GM12878 (cell line): ENCODE measurements at regions not wholly inside any gene's neighbourhood (a gene's known extent, or its start where the extent isn't known, plus 50 kb on each side); places are given as distances from the start of the nearest gene placed in this dataset.
"Not testable (repeated sequence)": the region's sequence is repeated elsewhere in the genome, so short reads cannot be mapped to it uniquely, and the experiment has no call there.

Experiments
- ATAC-seq: fragments of 200-7000 bp; cut with Tn5 transposase; 3 replicates; pipeline ENCODE4 v1.9.1; 2020; ENCODE audit warnings: mild to moderate bottlenecking, moderate library complexity
- BruUV-seq: library from RNA; stranded (reverse); fragments of 400-500 nt; replicated peaks from 2 replicates; lab custom pipeline; 2021; lab: Mats Ljungman, UMichigan
- CTCF ChIA-PET: fragments of 300-600 bp; sonication (Branson Sonifier 250); formaldehyde crosslinking; extraction: SDS; loops from one replicate; lab custom pipeline; 2021; ENCODE audit warnings: inconsistent platforms; lab: Yijun Ruan, JAX
- POLR2A ChIA-PET: fragments of 350-600 bp; formaldehyde crosslinking; extraction: SDS; loops from one replicate; lab custom pipeline; 2021; ENCODE audit warnings: inconsistent platforms; lab: Charles Lee
- RAD21 ChIA-PET: fragments of 300-600 bp; sonication (Branson Sonifier 250); formaldehyde crosslinking; loops from one replicate; lab custom pipeline; 2023; ENCODE audit warnings: antibody characterized with exemption; ENCODE audit not compliant: unreplicated experiment; lab: Charles Lee
- SMC1A ChIA-PET: fragments of 300-600 bp; sonication (Branson Sonifier 250); formaldehyde crosslinking; loops from one replicate; lab custom pipeline; 2023; ENCODE audit not compliant: unreplicated experiment, uncharacterized antibody; lab: Charles Lee
- DNase-seq: peaks from one replicate; pipeline ENCODE4 v3.0.0-alpha.2; 2011; ENCODE audit warnings: low read depth, low spot score
- FAIRE-seq: peaks from 3 replicates; lab custom pipeline; 2011; peaks lifted over from hg19 to GRCh38; lab: Jason Lieb, UNC
- H2AFZ ChIP-seq: 2 replicates; pipeline ENCODE4 v1.6.0; 2011; ENCODE audit warnings: low read depth, low read length, control low read depth; ENCODE audit not compliant: control insufficient read depth
- H3K27ac ChIP-seq: 2 replicates; pipeline ENCODE4 v1.5.1; 2011; ENCODE audit warnings: control low read depth; ENCODE audit not compliant: control insufficient read depth, insufficient read depth
- H3K27me3 ChIP-seq, 2 experiments: replicated peaks in 1 of 2; 2 replicates each; pipeline versions ENCODE4 v1.6.0 to v1.6.1; 2011; ENCODE audit warnings: low read length in 1 of 2; ENCODE audit not compliant: control insufficient read depth in 2 of 2, insufficient read depth in 2 of 2
- H3K36me3 ChIP-seq, 2 experiments: 2 replicates each; pipeline ENCODE4 v1.5.1; 2011; ENCODE audit warnings: low read length in 1 of 2; ENCODE audit not compliant: control insufficient read depth in 2 of 2, insufficient read depth in 2 of 2
- H3K4me1 ChIP-seq: 2 replicates; pipeline ENCODE4 v1.6.1; 2011; ENCODE audit warnings: mild to moderate bottlenecking, low read length, moderate library complexity, mixed read lengths; ENCODE audit not compliant: control insufficient read depth, insufficient read depth
- H3K4me2 ChIP-seq: 2 replicates; pipeline ENCODE4 v1.6.0; 2011; ENCODE audit warnings: control low read depth; ENCODE audit not compliant: control insufficient read depth, insufficient read depth
- H3K4me3 ChIP-seq: fragments of 200-600 bp; sonication (generic); 2 replicates; pipeline ENCODE4 v1.5.1; 2016
- H3K79me2 ChIP-seq: 2 replicates; pipeline ENCODE4 v1.6.0; 2011; ENCODE audit warnings: low read length; ENCODE audit not compliant: control insufficient read depth, insufficient read depth
- H3K9ac ChIP-seq: 2 replicates; pipeline ENCODE4 v1.8.0; 2011; ENCODE audit warnings: low read length, control low read depth, mixed read lengths; ENCODE audit not compliant: control insufficient read depth, insufficient read depth
- H3K9me3 ChIP-seq: replicated peaks from 3 replicates; pipeline ENCODE4 v1.5.1; 2011; ENCODE audit warnings: mild to moderate bottlenecking, low read length; ENCODE audit not compliant: control insufficient read depth, insufficient read depth
- H4K20me1 ChIP-seq: 2 replicates; pipeline ENCODE4 v1.6.0; 2011; ENCODE audit not compliant: control insufficient read depth, insufficient read depth
- WGBS: methylation state at CpG from one replicate; pipeline ENCODE4 v1.1.6; 2016; ENCODE audit warnings: low lambda C conversion rate; ENCODE audit not compliant: insufficient replicate concordance, insufficient coverage; ENCODE audit errors: missing lambda C conversion rate; 5-methylcytosine and 5-hydroxymethylcytosine counted together
- in situ Hi-C: fragments of 300-500 bp; cut with MboI; formaldehyde crosslinking; loops from 9 replicates; pipeline ENCODE4 v1.14.3; 2018; ENCODE audit warnings: mixed read lengths
- intact Hi-C: fragments of 100-400 bp; cut with micrococcal nuclease; formaldehyde crosslinking; loops from one replicate; pipeline ENCODE4 v1.14.2; 2022; ENCODE audit not compliant: unreplicated experiment

- intact Hi-C loops, H3K4me3 ChIP-seq, H3K4me1 ChIP-seq, BruUV-seq, H3K27ac ChIP-seq, DNase-seq, H3K79me2 ChIP-seq, H3K4me2 ChIP-seq, H3K9me3 ChIP-seq, H3K27me3 ChIP-seq, FAIRE-seq, in situ Hi-C loops, H3K9ac ChIP-seq, H4K20me1 ChIP-seq, CTCF ChIA-PET, H3K36me3 ChIP-seq, SMC1A ChIA-PET, RAD21 ChIA-PET, H2AFZ ChIP-seq: not testable (repeated sequence)
- POLR2A ChIA-PET, result interaction anchor here (0.7 kb wide), 1 partner anchor 144 kb away, joined by 4 read pairs; no protein-coding TSS in a partner anchor
- ATAC-seq, result peak; percentile 59
- WGBS, result 56% methylated on average over 1 of the region's 3 CpGs
Observed at GRCh38 chr4:118447397-118447796, 94.6 kb upstream of the PRSS12 start.

GRCh38 chr4:118454857-118455256, 102.1 kb upstream of the PRSS12 start:
- SMC1A ChIA-PET, result not testable (repeated sequence)

GRCh38 chr4:118461435-118461834, 108.6 kb upstream of the PRSS12 start:
- SMC1A ChIA-PET, H3K27ac ChIP-seq, BruUV-seq: not testable (repeated sequence)

More at GRCh38 chr4:118454857-118455256, 102.1 kb upstream of the PRSS12 start:
- in situ Hi-C loops, H3K79me2 ChIP-seq, H3K9ac ChIP-seq, H3K9me3 ChIP-seq, CTCF ChIA-PET, H3K36me3 ChIP-seq, H4K20me1 ChIP-seq, H2AFZ ChIP-seq, FAIRE-seq, H3K27ac ChIP-seq, intact Hi-C loops, H3K4me1 ChIP-seq, ATAC-seq, H3K4me2 ChIP-seq, POLR2A ChIA-PET, DNase-seq, BruUV-seq, RAD21 ChIA-PET, H3K4me3 ChIP-seq, H3K27me3 ChIP-seq: not testable (repeated sequence)
- WGBS, result 0% methylated on average over 1 of the region's 1 CpG

GRCh38 chr4:118465831-118466230, 113.0 kb upstream of the PRSS12 start:
- H3K27me3 ChIP-seq, H3K9ac ChIP-seq, BruUV-seq, DNase-seq, ATAC-seq, H3K27ac ChIP-seq, CTCF ChIA-PET, H3K79me2 ChIP-seq, in situ Hi-C loops, FAIRE-seq, H3K36me3 ChIP-seq, H3K4me3 ChIP-seq, RAD21 ChIA-PET, intact Hi-C loops, H3K9me3 ChIP-seq, H3K4me2 ChIP-seq, H4K20me1 ChIP-seq, SMC1A ChIA-PET, H3K4me1 ChIP-seq, H2AFZ ChIP-seq: not testable (repeated sequence)
- POLR2A ChIA-PET, result interaction anchor here (0.7 kb wide), 1 partner anchor 406 kb away, joined by 3 read pairs; no protein-coding TSS in a partner anchor
- 10% methylated on average over 2 of the region's 2 CpGs for WGBS

More at GRCh38 chr4:118461435-118461834, 108.6 kb upstream of the PRSS12 start:
- H3K79me2 ChIP-seq, H3K27me3 ChIP-seq, CTCF ChIA-PET, in situ Hi-C loops, H3K9ac ChIP-seq, RAD21 ChIA-PET, intact Hi-C loops, H2AFZ ChIP-seq, H3K9me3 ChIP-seq, H3K4me2 ChIP-seq, H3K4me3 ChIP-seq, DNase-seq, POLR2A ChIA-PET, H4K20me1 ChIP-seq, H3K36me3 ChIP-seq, H3K4me1 ChIP-seq, ATAC-seq, FAIRE-seq: not testable (repeated sequence)
- WGBS, result 34% methylated on average over 5 of the region's 5 CpGs
